COR-L47 (cell line): ENCODE measurements at regions not wholly inside any gene's neighbourhood (a gene's known extent, or its start where the extent isn't known, plus 50 kb on each side); places are given as distances from the start of the nearest gene placed in this dataset.
A peak's percentile ranks its signal among the peaks of the same experiment; 100 is the strongest.

Source experiments
- DNase-seq: peaks from one replicate; lab custom pipeline; 2025; lab: John Stamatoyannopoulos, UW

GRCh38 chr1:25035523-25036116 lies 105.5 kb upstream of the RUNX3 start:
- no peak for DNase-seq

GRCh38 chr1:25034736-25035522 lies 104.9 kb upstream of the RUNX3 start:
- DNase-seq, result no peak

- DNase-seq, result no peak
Observed at GRCh38 chr1:25033828-25034705, 104.0 kb upstream of the RUNX3 start.

GRCh38 chr1:25033030-25033827 lies 103.2 kb upstream of the RUNX3 start:
- no peak for DNase-seq

GRCh38 chr1:25031966-25032667 lies 102.0 kb upstream of the RUNX3 start:
- peak; percentile 29 for DNase-seq

- DNase-seq, result no peak
Observed at GRCh38 chr1:25031601-25031965, 101.5 kb upstream of the RUNX3 start.

GRCh38 chr1:25030674-25031589 lies 100.9 kb upstream of the RUNX3 start:
- no peak for DNase-seq

GRCh38 chr1:25030012-25030411 lies 99.9 kb upstream of the RUNX3 start:
- DNase-seq, result no peak

- no peak for DNase-seq
Observed at GRCh38 chr1:25028907-25029599, 99.0 kb upstream of the RUNX3 start.

GRCh38 chr1:25028587-25028906 lies 98.5 kb upstream of the RUNX3 start:
- no peak for DNase-seq

GRCh38 chr1:25027822-25028586 lies 97.9 kb upstream of the RUNX3 start:
- DNase-seq, result no peak

GRCh38 chr1:25026730-25027450 lies 96.8 kb upstream of the RUNX3 start:
- DNase-seq, result no peak

- DNase-seq, result no peak
Observed at GRCh38 chr1:25026304-25026703, 96.2 kb upstream of the RUNX3 start.

- DNase-seq, result no peak
Observed at GRCh38 chr1:25024615-25025350, 94.7 kb upstream of the RUNX3 start.

- DNase-seq, result no peak
Observed at GRCh38 chr1:25023826-25024225, 93.8 kb upstream of the RUNX3 start.

- no peak for DNase-seq
Observed at GRCh38 chr1:25023190-25023578, 93.1 kb upstream of the RUNX3 start.

- no peak for DNase-seq
Observed at GRCh38 chr1:25022361-25023189, 92.5 kb upstream of the RUNX3 start.
